SK-N-SH (cell line): ENCODE measurements at regions not wholly inside any gene's neighbourhood (a gene's known extent, or its start where the extent isn't known, plus 50 kb on each side); places are given as distances from the start of the nearest gene placed in this dataset.

Source experiments
- CTCF ChIA-PET: fragments of 300-600, 350-600 bp; formaldehyde crosslinking; extraction: SDS; loops from one replicate; lab custom pipeline; 2021; lab: Yijun Ruan, JAX
- POLR2A ChIA-PET: fragments of 350-600 bp; sonication (Branson Sonifier 250); formaldehyde crosslinking; extraction: SDS; loops from one replicate; lab custom pipeline; 2020; ENCODE audit warnings: antibody characterized with exemption, inconsistent platforms; lab: Yijun Ruan, JAX
- DNase-seq: peaks from one replicate; pipeline ENCODE4 v3.0.0; 2012
- H2AFZ ChIP-seq: fragments of 200-600 bp; sonication (generic); 2 replicates; pipeline ENCODE4 v1.8.1; 2016; ENCODE audit warnings: antibody characterized with exemption, mild to moderate bottlenecking, low read depth
- H3F3A ChIP-seq: fragments of 200-600 bp; sonication (generic); replicated peaks from 2 replicates; pipeline ENCODE3; 2016; ENCODE audit warnings: antibody characterized with exemption, mild to moderate bottlenecking; ENCODE audit not compliant: insufficient read depth
- H3K27ac ChIP-seq, 2 experiments: fragments of 200-500 bp in 1 of 2; fragments of 200-600 bp in 1 of 2; sonication (Bioruptor generic) in 1 of 2; sonication (generic), shearing (Covaris generic) in 1 of 2; 2 replicates each; pipeline versions ENCODE4 v1.5.1 to v1.6.1; 2014 to 2016; ENCODE audit warnings: low read depth in 2 of 2, inconsistent platforms in 1 of 2, low read length in 1 of 2, mild to moderate bottlenecking in 1 of 2, mixed read lengths in 1 of 2
- H3K27me3 ChIP-seq: fragments of 200-600 bp; sonication (generic), shearing (Covaris generic); 2 replicates; pipeline ENCODE4 v1.6.1; 2016; ENCODE audit warnings: mixed run types; ENCODE audit not compliant: insufficient read depth
- H3K36me3 ChIP-seq, 2 experiments: fragments of 200-500 bp in 1 of 2; fragments of 200-600 bp in 1 of 2; sonication (Bioruptor generic) in 1 of 2; sonication (generic) in 1 of 2; replicated peaks in 1 of 2; 2 replicates each; pipeline versions ENCODE3 to v1.5.1; 2014 to 2016; ENCODE audit warnings: low read length in 1 of 2, mild to moderate bottlenecking in 1 of 2; ENCODE audit not compliant: insufficient read depth in 2 of 2, control insufficient read depth in 1 of 2
- H3K4me1 ChIP-seq, 2 experiments: fragments of 200-500 bp in 1 of 2; fragments of 200-600 bp in 1 of 2; sonication (Bioruptor generic) in 1 of 2; sonication (generic), shearing (Covaris generic) in 1 of 2; 2 replicates each; pipeline versions ENCODE4 v1.5.1 to v1.6.1; 2014 to 2016; ENCODE audit warnings: low read depth in 1 of 2, low read length in 1 of 2, mixed run types in 1 of 2; ENCODE audit not compliant: insufficient read depth in 2 of 2, control insufficient read depth in 1 of 2
- H3K4me2 ChIP-seq: fragments of 200-600 bp; sonication (generic), shearing (Covaris generic); 2 replicates; pipeline ENCODE4 v1.6.1; 2017; ENCODE audit warnings: mixed run types
- H3K4me3 ChIP-seq, 2 experiments: fragments of 200-500 bp in 1 of 2; fragments of 200-600 bp in 1 of 2; sonication (Bioruptor generic) in 1 of 2; sonication (generic), shearing (Covaris generic) in 1 of 2; 2 replicates each; pipeline versions ENCODE4 v1.5.1 to v1.8.1; 2014 to 2016; ENCODE audit warnings: low read depth in 2 of 2, inconsistent platforms in 1 of 2, low read length in 1 of 2, mild to moderate bottlenecking in 1 of 2, mixed read lengths in 1 of 2, moderate library complexity in 1 of 2
- H3K79me2 ChIP-seq: fragments of 200-600 bp; sonication (generic); 2 replicates; pipeline ENCODE4 v1.8.1; 2017; ENCODE audit warnings: mild to moderate bottlenecking; ENCODE audit not compliant: insufficient read depth
- H3K9ac ChIP-seq: fragments of 200-600 bp; sonication (generic); 2 replicates; pipeline ENCODE4 v1.6.1; 2017; ENCODE audit warnings: mixed run types
- H3K9me2 ChIP-seq: fragments of 200-600 bp; sonication (generic); 2 replicates; pipeline ENCODE4 v1.6.1; 2017; ENCODE audit warnings: mixed run types
- H3K9me3 ChIP-seq: fragments of 200-600 bp; sonication (generic); 2 replicates; pipeline ENCODE4 v1.6.1; 2017; ENCODE audit warnings: mixed run types, mild to moderate bottlenecking, moderate library complexity
- H4K20me1 ChIP-seq: fragments of 200-600 bp; sonication (generic); 2 replicates; pipeline ENCODE4 v1.6.1; 2017; ENCODE audit warnings: mild to moderate bottlenecking, mixed run types; ENCODE audit not compliant: insufficient read depth
- CHD2 ChIP-seq: fragments of 150-350 bp; IDR thresholded peaks from 2 replicates; pipeline ENCODE4 v1.6.1; 2018; ENCODE audit warnings: low read length; ENCODE audit not compliant: partially characterized antibody
- CTCF ChIP-seq: fragments of 200-600 bp; sonication (generic); IDR thresholded peaks from 2 replicates; pipeline ENCODE4 v1.6.1; 2017; ENCODE audit warnings: antibody characterized with exemption, mild to moderate bottlenecking, moderate library complexity
- EP300 ChIP-seq, 2 experiments: IDR thresholded peaks; 2 replicates each; pipeline versions ENCODE4 v1.4.0 to v1.6.1; 2012; ENCODE audit warnings: borderline replicate concordance in 1 of 2, low read depth in 1 of 2, low read length in 1 of 2
- EZH2phosphoT487 ChIP-seq: fragments of 200-600 bp; sonication (generic); IDR thresholded peaks from 2 replicates; pipeline ENCODE4 v1.6.1; 2017; ENCODE audit warnings: low read depth, mixed run types, mild to moderate bottlenecking, antibody characterized with exemption, moderate library complexity, borderline replicate concordance
- GATA2 ChIP-seq: sonication (generic); formaldehyde crosslinking; IDR thresholded peaks from 2 replicates; pipeline ENCODE4 v1.5.0; 2020; ENCODE audit warnings: mild to moderate bottlenecking, missing genetic modification reagents
- IRF3 ChIP-seq: fragments of 150-350 bp; IDR thresholded peaks from 2 replicates; pipeline ENCODE4 v1.6.1; 2016; ENCODE audit warnings: mild to moderate bottlenecking, low read depth, low read length
- JUND ChIP-seq: IDR thresholded peaks from 2 replicates; pipeline ENCODE4 v1.4.0; 2012
- MAX ChIP-seq: IDR thresholded peaks from 2 replicates; pipeline ENCODE4 v1.4.0; 2012; ENCODE audit warnings: low read depth
- MXI1 ChIP-seq: IDR thresholded peaks from 2 replicates; pipeline ENCODE4 v1.6.1; 2012; ENCODE audit warnings: mild to moderate bottlenecking, low read depth, low read length, improper control_type of control experiment
- RAD21 ChIP-seq: IDR thresholded peaks from 2 replicates; pipeline ENCODE4 v1.6.1; 2012; ENCODE audit warnings: mild to moderate bottlenecking, low read length
- REST ChIP-seq: IDR thresholded peaks from 2 replicates; pipeline ENCODE4 v1.6.1; 2012; ENCODE audit warnings: mild to moderate bottlenecking, low read depth, low read length, moderate library complexity
- RXRA ChIP-seq: IDR thresholded peaks from 2 replicates; pipeline ENCODE4 v1.4.0; 2012; ENCODE audit warnings: low read depth, mild to moderate bottlenecking, borderline replicate concordance
- SIN3A ChIP-seq: IDR thresholded peaks from 2 replicates; pipeline ENCODE4 v1.6.1; 2012; ENCODE audit warnings: low read depth, mild to moderate bottlenecking, low read length, moderate library complexity, borderline replicate concordance
- SMC3 ChIP-seq: IDR thresholded peaks from 2 replicates; pipeline ENCODE4 v1.6.1; 2012; ENCODE audit warnings: low read depth, low read length, improper control_type of control experiment
- TEAD4 ChIP-seq: IDR thresholded peaks from 2 replicates; pipeline ENCODE4 v1.4.0; 2012; ENCODE audit warnings: mild to moderate bottlenecking, borderline replicate concordance; ENCODE audit not compliant: insufficient read depth
- USF1 ChIP-seq: IDR thresholded peaks from 2 replicates; pipeline ENCODE4 v1.4.0; 2012; ENCODE audit warnings: low read depth, borderline replicate concordance
- YY1 ChIP-seq: IDR thresholded peaks from 2 replicates; pipeline ENCODE4 v1.4.0; 2012; ENCODE audit warnings: low read depth, mild to moderate bottlenecking
- ZBTB33 ChIP-seq: IDR thresholded peaks from 2 replicates; pipeline ENCODE4 v1.4.0; 2012; ENCODE audit warnings: low read depth, borderline replicate concordance
- WGBS: methylation state at CpG from one replicate; pipeline ENCODE4 v1.1.6; 2017; ENCODE audit warnings: low lambda C conversion rate; 5-methylcytosine and 5-hydroxymethylcytosine counted together

- H3K4me3 ChIP-seq = no peak overlapping the region
- H3K36me3 ChIP-seq = no peaks in the 10 kb centered on the region
- POLR2A ChIA-PET = no interaction called here
- H3F3A ChIP-seq = no peaks in the 10 kb centered on the region
- no peak overlapping the region for H2AFZ ChIP-seq
- 59% methylated on average over 1 of the region's 1 CpG for WGBS
- H3K4me2 ChIP-seq = no peak overlapping the region
- DNase-seq = no peak
- no peak for TF ChIP-seq SIN3A
- no peak for TF ChIP-seq CHD2
- no peak for TF ChIP-seq YY1
- TF ChIP-seq MXI1 = no peak
- TF ChIP-seq EZH2phosphoT487 = no peak
- no peak for TF ChIP-seq SMC3
- TF ChIP-seq ZBTB33 = no peak
- no peak for TF ChIP-seq EP300 (IDR thresholded peaks at IDR 0.05; ENCODE audit: borderline replicate concordance in 1 of 2, low read depth in 1 of 2, low read length in 1 of 2)
- no peak for TF ChIP-seq RXRA
- TF ChIP-seq USF1 = no peak
- TF ChIP-seq MAX = no peak
- TF ChIP-seq JUND = no peak
- no peak for TF ChIP-seq RAD21
- TF ChIP-seq, all 33 proteins: peak for 0
- Histone ChIP-seq H3K27ac (no peak overlapping the region), H3K79me2 (no peaks in the 10 kb centered on the region), H3K9ac (no peak overlapping the region), H3K4me1 (no peaks in the 10 kb centered on the region), H3K9me3 (peaks cover 4% of the 10 kb centered on the region; the same call in 1 of the 2 replicates), H4K20me1 (no peaks in the 10 kb centered on the region), H3K9me2 (no peaks in the 10 kb centered on the region), H3K27me3 (no peaks in the 10 kb centered on the region)
- CTCF ChIA-PET = interaction anchor here (1.0 kb wide), 1 partner anchor 24 kb away, joined by 3 read pairs; no protein-coding TSS in a partner anchor
These were observed 79.1 kb upstream of the CLPB start for GRCh38 chr11:72513411-72513810.

GRCh38 chr11:72512956-72513355, 78.6 kb upstream of the CLPB start:
- no peaks in the 10 kb centered on the region for H3K36me3 ChIP-seq
- WGBS = 35% methylated on average over 3 of the region's 3 CpGs
- H3K4me2 ChIP-seq = no peak overlapping the region
- no peak for DNase-seq
- CTCF ChIA-PET = no interaction called here
- POLR2A ChIA-PET = no interaction called here
- no peaks in the 10 kb centered on the region for H3K27me3 ChIP-seq
- H3K27ac ChIP-seq = no peak overlapping the region
- H3F3A ChIP-seq = no peaks in the 10 kb centered on the region
- no peak for TF ChIP-seq EP300 (IDR thresholded peaks at IDR 0.05; ENCODE audit: borderline replicate concordance in 1 of 2, low read depth in 1 of 2, low read length in 1 of 2)
- TF ChIP-seq TEAD4 = no peak
- TF ChIP-seq IRF3 = no peak
- no peak for TF ChIP-seq REST
- TF ChIP-seq CTCF = no peak
- TF ChIP-seq MAX = no peak
- no peak for TF ChIP-seq GATA2 (CRISPR knock-in tag)
- no peaks in the 10 kb centered on the region for H3K4me1 ChIP-seq
- no peak overlapping the region for H3K4me3 ChIP-seq
- H4K20me1 ChIP-seq = no peaks in the 10 kb centered on the region
- H3K9ac ChIP-seq = no peak overlapping the region
- H3K9me2 ChIP-seq = no peaks in the 10 kb centered on the region
- H3K9me3 ChIP-seq = peaks cover 4% of the 10 kb centered on the region; the same call in 1 of the 2 replicates
- no peak overlapping the region for H2AFZ ChIP-seq
- no peaks in the 10 kb centered on the region for H3K79me2 ChIP-seq
